CD4-positive, alpha-beta T cell (primary cell): ENCODE measurements at regions not wholly inside any gene's neighbourhood (a gene's known extent, or its start where the extent isn't known, plus 50 kb on each side); places are given as distances from the start of the nearest gene placed in this dataset.

Source experiments
- ATAC-seq: fragments of 200-7000 bp; cut with Tn5 transposase; one replicate; pipeline ENCODE4 v1.10.0; 2022; ENCODE audit warnings: mild to moderate bottlenecking; ENCODE audit not compliant: poor library complexity
- CTCF ChIA-PET: fragments of 350-600 bp; sonication (Branson Sonifier 250); formaldehyde crosslinking; loops from one replicate; lab custom pipeline; 2021; ENCODE audit warnings: antibody characterized with exemption, inconsistent platforms; lab: Charles Lee
- POLR2A ChIA-PET: fragments of 350-600 bp; sonication (Branson Sonifier 250); formaldehyde crosslinking; loops from one replicate; lab custom pipeline; 2021; ENCODE audit warnings: antibody characterized with exemption, inconsistent platforms; lab: Charles Lee
- DNase-seq, 14 experiments: peaks; one replicate each; pipeline ENCODE4 v3.0.0-alpha.2; 2013 to 2020; ENCODE audit warnings: mixed read lengths in 2 of 14
- H3K27ac ChIP-seq, 2 donors: one replicate each; pipeline versions ENCODE4 v1.5.1 to v1.7.0; 2013; ENCODE audit warnings: low read length in 2 of 2, low read depth in 1 of 2, mild to moderate bottlenecking in 1 of 2
- H3K27me3 ChIP-seq, 2 experiments: 1 replicate in 1 of 2; 2 replicates in 1 of 2; pipeline versions ENCODE4 v1.6.1 to v1.7.0; 2013; ENCODE audit warnings: low read length in 2 of 2, control low read depth in 1 of 2, mild to moderate bottlenecking in 1 of 2, moderate library complexity in 1 of 2; ENCODE audit not compliant: insufficient read depth in 2 of 2, control insufficient read depth in 1 of 2
- H3K36me3 ChIP-seq: one replicate; pipeline ENCODE4 v1.6.1; 2013; ENCODE audit warnings: low read length, control low read depth; ENCODE audit not compliant: insufficient read depth
- H3K4me1 ChIP-seq: one replicate; pipeline ENCODE4 v1.6.1; 2013; ENCODE audit warnings: low read length, control low read depth; ENCODE audit not compliant: insufficient read depth
- H3K4me3 ChIP-seq: one replicate; pipeline ENCODE4 v1.5.1; 2013; ENCODE audit warnings: mild to moderate bottlenecking, low read length, moderate library complexity
- H3K9me3 ChIP-seq, 2 experiments: 1 replicate in 1 of 2; 2 replicates in 1 of 2; pipeline versions ENCODE4 v1.6.1 to v1.7.0; 2013; ENCODE audit warnings: low read length in 2 of 2, mild to moderate bottlenecking in 2 of 2, control low read depth in 1 of 2, moderate library complexity in 1 of 2; ENCODE audit not compliant: control insufficient read depth in 1 of 2, insufficient read depth in 1 of 2
- H3K27ac Mint-ChIP-seq: one replicate; pipeline ENCODE4 v1.8.0; 2020; ENCODE audit warnings: mixed read lengths
- H3K27me3 Mint-ChIP-seq: one replicate; pipeline ENCODE4 v1.8.0; 2021; ENCODE audit warnings: mixed read lengths
- H3K36me3 Mint-ChIP-seq: one replicate; pipeline ENCODE4 v1.8.0; 2021; ENCODE audit warnings: low read depth, mixed read lengths
- H3K4me1 Mint-ChIP-seq: one replicate; pipeline ENCODE4 v1.8.0; 2021; ENCODE audit warnings: low read depth, mixed read lengths
- H3K4me3 Mint-ChIP-seq: one replicate; pipeline ENCODE4 v1.8.0; 2020; ENCODE audit warnings: mild to moderate bottlenecking, mixed read lengths
- H3K9me3 Mint-ChIP-seq: one replicate; pipeline ENCODE4 v1.8.0; 2020; ENCODE audit warnings: mixed read lengths
- CTCF ChIP-seq: fragments of 200-600 bp; IDR thresholded peaks from one replicate; pipeline ENCODE4 v1.8.0; 2022; ENCODE audit warnings: antibody characterized with exemption, mild to moderate bottlenecking
- intact Hi-C, 2 experiments: fragments of 100-400 bp; cut with DNase I in 1 of 2; cut with micrococcal nuclease in 1 of 2; formaldehyde crosslinking; loops; one replicate each; pipeline versions ENCODE4 v1.15.1 to v1.9.0; 2023 to 2025; cut with DNase I, micrococcal nuclease

GRCh38 chr7:39810710-39811109 lies 139.3 kb upstream of the CDK13 start:
- Histone ChIP-seq H3K9me3 (no peaks in the 10 kb centered on the region), H3K4me3 (no peak overlapping the region), H3K27me3 (peaks cover 2 to 8% of the 10 kb centered on the region in 2 experiments), H3K27ac (no peak overlapping the region), H3K4me1 (no peaks in the 10 kb centered on the region), H3K36me3 (no peaks in the 10 kb centered on the region)
- CTCF ChIA-PET, result no interaction called here
- POLR2A ChIA-PET, result no interaction called here
- intact Hi-C loops, result no loop called here
- peaks cover 22% of the 10 kb centered on the region for H3K27me3 Mint-ChIP-seq
- no peak for ATAC-seq
- H3K36me3 Mint-ChIP-seq, result no peaks in the 10 kb centered on the region
- H3K4me1 Mint-ChIP-seq, result no peaks in the 10 kb centered on the region
- no peak overlapping the region for H3K4me3 Mint-ChIP-seq
- H3K27ac Mint-ChIP-seq, result no peak overlapping the region
- no peak for TF ChIP-seq CTCF
- no peaks in the 10 kb centered on the region for H3K9me3 Mint-ChIP-seq
- no peak for DNase-seq

GRCh38 chr7:39811161-39811614 lies 138.9 kb upstream of the CDK13 start:
- POLR2A ChIA-PET, result no interaction called here

GRCh38 chr7:39816462-39817060 lies 133.5 kb upstream of the CDK13 start:
- H3K4me3 Mint-ChIP-seq, result no peak overlapping the region
- ChIA-PET POLR2A (no interaction called here), CTCF (no interaction called here)
- no peaks in the 10 kb centered on the region for H3K9me3 ChIP-seq
- H3K27me3 ChIP-seq, result peaks cover 7 to 17% of the 10 kb centered on the region in 2 experiments
- intact Hi-C loops, result no loop called here
- H3K27ac ChIP-seq, result no peak overlapping the region
- ATAC-seq, result no peak
- peaks cover 35% of the 10 kb centered on the region for H3K27me3 Mint-ChIP-seq
- no peak for DNase-seq
- no peaks in the 10 kb centered on the region for H3K4me1 Mint-ChIP-seq
- no peak overlapping the region for H3K4me3 ChIP-seq
- H3K9me3 Mint-ChIP-seq, result no peaks in the 10 kb centered on the region
- no peak for TF ChIP-seq CTCF
- H3K4me1 ChIP-seq, result no peaks in the 10 kb centered on the region
- no peaks in the 10 kb centered on the region for H3K36me3 ChIP-seq
- H3K27ac Mint-ChIP-seq, result no peak overlapping the region
- no peaks in the 10 kb centered on the region for H3K36me3 Mint-ChIP-seq

More at GRCh38 chr7:39811161-39811614, 138.9 kb upstream of the CDK13 start:
- Histone ChIP-seq H3K36me3 (no peaks in the 10 kb centered on the region), H3K4me1 (no peaks in the 10 kb centered on the region), H3K27ac (no peak overlapping the region), H3K9me3 (no peaks in the 10 kb centered on the region), H3K4me3 (no peak overlapping the region), H3K27me3 (peaks cover 2 to 11% of the 10 kb centered on the region in 2 experiments)
- no peaks in the 10 kb centered on the region for H3K36me3 Mint-ChIP-seq
- intact Hi-C loops, result no loop called here
- no peak for TF ChIP-seq CTCF
- H3K27ac Mint-ChIP-seq, result no peak overlapping the region
- no peaks in the 10 kb centered on the region for H3K9me3 Mint-ChIP-seq
- H3K4me1 Mint-ChIP-seq, result no peaks in the 10 kb centered on the region
- DNase-seq, result no peak
- H3K27me3 Mint-ChIP-seq, result peaks cover 25% of the 10 kb centered on the region
- no peak for ATAC-seq
- CTCF ChIA-PET, result no interaction called here
- H3K4me3 Mint-ChIP-seq, result no peak overlapping the region
